SK-N-SH (cell line): ENCODE measurements at regions not wholly inside any gene's neighbourhood (a gene's known extent, or its start where the extent isn't known, plus 50 kb on each side); places are given as distances from the start of the nearest gene placed in this dataset.

Experiments used
- CTCF ChIA-PET: fragments of 300-600, 350-600 bp; formaldehyde crosslinking; extraction: SDS; loops from one replicate; lab custom pipeline; 2021; lab: Yijun Ruan, JAX
- POLR2A ChIA-PET: fragments of 350-600 bp; sonication (Branson Sonifier 250); formaldehyde crosslinking; extraction: SDS; loops from one replicate; lab custom pipeline; 2020; ENCODE audit warnings: antibody characterized with exemption, inconsistent platforms; lab: Yijun Ruan, JAX
- DNase-seq: peaks from one replicate; pipeline ENCODE4 v3.0.0; 2012
- H2AFZ ChIP-seq: fragments of 200-600 bp; sonication (generic); 2 replicates; pipeline ENCODE4 v1.8.1; 2016; ENCODE audit warnings: antibody characterized with exemption, mild to moderate bottlenecking, low read depth
- H3F3A ChIP-seq: fragments of 200-600 bp; sonication (generic); replicated peaks from 2 replicates; pipeline ENCODE3; 2016; ENCODE audit warnings: antibody characterized with exemption, mild to moderate bottlenecking; ENCODE audit not compliant: insufficient read depth
- H3K27ac ChIP-seq, 2 experiments: fragments of 200-500 bp in 1 of 2; fragments of 200-600 bp in 1 of 2; sonication (Bioruptor generic) in 1 of 2; sonication (generic), shearing (Covaris generic) in 1 of 2; 2 replicates each; pipeline versions ENCODE4 v1.5.1 to v1.6.1; 2014 to 2016; ENCODE audit warnings: low read depth in 2 of 2, inconsistent platforms in 1 of 2, low read length in 1 of 2, mild to moderate bottlenecking in 1 of 2, mixed read lengths in 1 of 2
- H3K27me3 ChIP-seq: fragments of 200-600 bp; sonication (generic), shearing (Covaris generic); 2 replicates; pipeline ENCODE4 v1.6.1; 2016; ENCODE audit warnings: mixed run types; ENCODE audit not compliant: insufficient read depth
- H3K36me3 ChIP-seq, 2 experiments: fragments of 200-500 bp in 1 of 2; fragments of 200-600 bp in 1 of 2; sonication (Bioruptor generic) in 1 of 2; sonication (generic) in 1 of 2; replicated peaks in 1 of 2; 2 replicates each; pipeline versions ENCODE3 to v1.5.1; 2014 to 2016; ENCODE audit warnings: low read length in 1 of 2, mild to moderate bottlenecking in 1 of 2; ENCODE audit not compliant: insufficient read depth in 2 of 2, control insufficient read depth in 1 of 2
- H3K4me1 ChIP-seq, 2 experiments: fragments of 200-500 bp in 1 of 2; fragments of 200-600 bp in 1 of 2; sonication (Bioruptor generic) in 1 of 2; sonication (generic), shearing (Covaris generic) in 1 of 2; 2 replicates each; pipeline versions ENCODE4 v1.5.1 to v1.6.1; 2014 to 2016; ENCODE audit warnings: low read depth in 1 of 2, low read length in 1 of 2, mixed run types in 1 of 2; ENCODE audit not compliant: insufficient read depth in 2 of 2, control insufficient read depth in 1 of 2
- H3K4me2 ChIP-seq: fragments of 200-600 bp; sonication (generic), shearing (Covaris generic); 2 replicates; pipeline ENCODE4 v1.6.1; 2017; ENCODE audit warnings: mixed run types
- H3K4me3 ChIP-seq, 2 experiments: fragments of 200-500 bp in 1 of 2; fragments of 200-600 bp in 1 of 2; sonication (Bioruptor generic) in 1 of 2; sonication (generic), shearing (Covaris generic) in 1 of 2; 2 replicates each; pipeline versions ENCODE4 v1.5.1 to v1.8.1; 2014 to 2016; ENCODE audit warnings: low read depth in 2 of 2, inconsistent platforms in 1 of 2, low read length in 1 of 2, mild to moderate bottlenecking in 1 of 2, mixed read lengths in 1 of 2, moderate library complexity in 1 of 2
- H3K79me2 ChIP-seq: fragments of 200-600 bp; sonication (generic); 2 replicates; pipeline ENCODE4 v1.8.1; 2017; ENCODE audit warnings: mild to moderate bottlenecking; ENCODE audit not compliant: insufficient read depth
- H3K9ac ChIP-seq: fragments of 200-600 bp; sonication (generic); 2 replicates; pipeline ENCODE4 v1.6.1; 2017; ENCODE audit warnings: mixed run types
- H3K9me2 ChIP-seq: fragments of 200-600 bp; sonication (generic); 2 replicates; pipeline ENCODE4 v1.6.1; 2017; ENCODE audit warnings: mixed run types
- H3K9me3 ChIP-seq: fragments of 200-600 bp; sonication (generic); 2 replicates; pipeline ENCODE4 v1.6.1; 2017; ENCODE audit warnings: mixed run types, mild to moderate bottlenecking, moderate library complexity
- H4K20me1 ChIP-seq: fragments of 200-600 bp; sonication (generic); 2 replicates; pipeline ENCODE4 v1.6.1; 2017; ENCODE audit warnings: mild to moderate bottlenecking, mixed run types; ENCODE audit not compliant: insufficient read depth
- CHD2 ChIP-seq: fragments of 150-350 bp; IDR thresholded peaks from 2 replicates; pipeline ENCODE4 v1.6.1; 2018; ENCODE audit warnings: low read length; ENCODE audit not compliant: partially characterized antibody
- FOSL2 ChIP-seq: IDR thresholded peaks from 2 replicates; pipeline ENCODE4 v1.4.0; 2012; ENCODE audit warnings: low read depth, mild to moderate bottlenecking, moderate library complexity, borderline replicate concordance
- GABPA ChIP-seq: IDR thresholded peaks from 2 replicates; pipeline ENCODE4 v1.4.0; 2012; ENCODE audit warnings: low read depth, mild to moderate bottlenecking
- GATA2 ChIP-seq: sonication (generic); formaldehyde crosslinking; IDR thresholded peaks from 2 replicates; pipeline ENCODE4 v1.5.0; 2020; ENCODE audit warnings: mild to moderate bottlenecking, missing genetic modification reagents
- MAX ChIP-seq: IDR thresholded peaks from 2 replicates; pipeline ENCODE4 v1.4.0; 2012; ENCODE audit warnings: low read depth
- MEF2A ChIP-seq: IDR thresholded peaks from 2 replicates; pipeline ENCODE4 v1.4.0; 2012; ENCODE audit warnings: low read depth, borderline replicate concordance
- NFIC ChIP-seq: IDR thresholded peaks from 2 replicates; pipeline ENCODE4 v1.4.0; 2012; ENCODE audit warnings: borderline replicate concordance
- PBX3 ChIP-seq: IDR thresholded peaks from 2 replicates; pipeline ENCODE4; 2012
- POLR2AphosphoS5 ChIP-seq: IDR thresholded peaks from 2 replicates; pipeline ENCODE4 v1.6.1; 2012; ENCODE audit warnings: low read depth, low read length
- RCOR1 ChIP-seq: fragments of 150-350 bp; IDR thresholded peaks from 2 replicates; pipeline ENCODE4 v1.6.1; 2017; ENCODE audit warnings: antibody characterized with exemption, low read length
- REST ChIP-seq: IDR thresholded peaks from 2 replicates; pipeline ENCODE4 v1.6.1; 2012; ENCODE audit warnings: mild to moderate bottlenecking, low read depth, low read length, moderate library complexity
- RFX5 ChIP-seq: IDR thresholded peaks from 2 replicates; pipeline ENCODE4 v1.6.1; 2012; ENCODE audit warnings: mild to moderate bottlenecking, improper control_type of control experiment, low read length
- SMC3 ChIP-seq: IDR thresholded peaks from 2 replicates; pipeline ENCODE4 v1.6.1; 2012; ENCODE audit warnings: low read depth, low read length, improper control_type of control experiment
- TAF1 ChIP-seq: IDR thresholded peaks from 2 replicates; pipeline ENCODE4 v1.6.1; 2012; ENCODE audit warnings: low read depth, mild to moderate bottlenecking, low read length, moderate library complexity, borderline replicate concordance
- TCF12 ChIP-seq: IDR thresholded peaks from 2 replicates; pipeline ENCODE4 v1.4.0; 2012
- TEAD4 ChIP-seq: IDR thresholded peaks from 2 replicates; pipeline ENCODE4 v1.4.0; 2012; ENCODE audit warnings: mild to moderate bottlenecking, borderline replicate concordance; ENCODE audit not compliant: insufficient read depth
- YY1 ChIP-seq: IDR thresholded peaks from 2 replicates; pipeline ENCODE4 v1.4.0; 2012; ENCODE audit warnings: low read depth, mild to moderate bottlenecking
- WGBS: methylation state at CpG from one replicate; pipeline ENCODE4 v1.1.6; 2017; ENCODE audit warnings: low lambda C conversion rate; 5-methylcytosine and 5-hydroxymethylcytosine counted together
- TF ChIP-seq, protein P1 (sequence below): fragments of 150-350 bp; IDR thresholded peaks from 2 replicates; pipeline ENCODE4 v1.6.1; 2017; ENCODE audit warnings: antibody characterized with exemption, low read length, low read depth, borderline replicate concordance
- TF ChIP-seq, protein P2 (sequence below): IDR thresholded peaks from 2 replicates; pipeline ENCODE4 v1.4.0; 2012; ENCODE audit warnings: low read depth, borderline replicate concordance

- POLR2A ChIA-PET: no interaction called here
- Histone ChIP-seq H3K4me3 (no peak overlapping the region), H3K36me3 (no peaks in the 10 kb centered on the region), H3K9me2 (no peaks in the 10 kb centered on the region), H3K9me3 (no peaks in the 10 kb centered on the region), H2AFZ (no peak overlapping the region), H4K20me1 (no peaks in the 10 kb centered on the region), H3K27ac (no peak overlapping the region), H3F3A (no peaks in the 10 kb centered on the region), H3K79me2 (no peaks in the 10 kb centered on the region), H3K4me2 (no peak overlapping the region)
- CTCF ChIA-PET: interaction anchor here (2.4 to 4.0 kb wide), 3 partner anchors 12 to 52 kb away, joined by 6 to 26 read pairs (median 14); no protein-coding TSS in a partner anchor
- 70% methylated on average over 6 of the region's 6 CpGs for WGBS
- TF ChIP-seq MAX (no peak), MEF2A (no peak), TAF1 (no peak), CHD2 (no peak), REST (no peak), POLR2AphosphoS5 (no peak), NFIC (no peak)
- TF ChIP-seq, all 33 proteins: peak for 0
- DNase-seq: no peak
- Histone ChIP-seq H3K27me3 (peaks cover 11% of the 10 kb centered on the region; the same call in 1 of the 2 replicates), H3K9ac (no peak overlapping the region), H3K4me1 (peaks cover 3 to 9% of the 10 kb centered on the region in 2 experiments; a peak in 2 of 4 replicates)
These were observed 66.1 kb downstream of the TSPAN17 start for GRCh38 chr5:176713409-176713808.

GRCh38 chr5:176714067-176714466, 66.8 kb downstream of the TSPAN17 start:
- no peak overlapping the region for H3K4me3 ChIP-seq
- no peaks in the 10 kb centered on the region for H3K9me3 ChIP-seq
- H3K9me2 ChIP-seq: no peaks in the 10 kb centered on the region
- H3K36me3 ChIP-seq: no peaks in the 10 kb centered on the region
- peaks cover 10% of the 10 kb centered on the region for H3K27me3 ChIP-seq
- H3K27ac ChIP-seq: no peak overlapping the region
- no peak overlapping the region for H3K4me2 ChIP-seq
- ChIA-PET POLR2A (no interaction called here), CTCF (interaction anchor here (1.0 to 3.6 kb wide), 3 partner anchors 14 to 98 kb away, joined by 3 to 14 read pairs (median 6); no protein-coding TSS in a partner anchor)
- H3K4me1 ChIP-seq: peaks cover 5 to 9% of the 10 kb centered on the region in 2 experiments; a peak in 2 of 4 replicates
- WGBS: 59% methylated on average over 4 of the region's 4 CpGs
- DNase-seq: no peak
- no peak overlapping the region for H2AFZ ChIP-seq
- H3F3A ChIP-seq: no peaks in the 10 kb centered on the region
- H3K9ac ChIP-seq: no peak overlapping the region
- H3K79me2 ChIP-seq: no peaks in the 10 kb centered on the region
- no peaks in the 10 kb centered on the region for H4K20me1 ChIP-seq
- TF ChIP-seq SMC3 (no peak), PBX3 (no peak), MAX (no peak), YY1 (no peak), NFIC (no peak), POLR2AphosphoS5 (no peak), TCF12 (no peak), TEAD4 (no peak), RCOR1 (no peak), MEF2A (no peak), GABPA (no peak), GATA2 (CRISPR knock-in tag) (no peak), RFX5 (no peak), FOSL2 (no peak)
- TF ChIP-seq, protein P1, sequence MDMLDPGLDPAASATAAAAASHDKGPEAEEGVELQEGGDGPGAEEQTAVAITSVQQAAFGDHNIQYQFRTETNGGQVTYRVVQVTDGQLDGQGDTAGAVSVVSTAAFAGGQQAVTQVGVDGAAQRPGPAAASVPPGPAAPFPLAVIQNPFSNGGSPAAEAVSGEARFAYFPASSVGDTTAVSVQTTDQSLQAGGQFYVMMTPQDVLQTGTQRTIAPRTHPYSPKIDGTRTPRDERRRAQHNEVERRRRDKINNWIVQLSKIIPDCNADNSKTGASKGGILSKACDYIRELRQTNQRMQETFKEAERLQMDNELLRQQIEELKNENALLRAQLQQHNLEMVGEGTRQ: no peak
- TF ChIP-seq, protein P2, sequence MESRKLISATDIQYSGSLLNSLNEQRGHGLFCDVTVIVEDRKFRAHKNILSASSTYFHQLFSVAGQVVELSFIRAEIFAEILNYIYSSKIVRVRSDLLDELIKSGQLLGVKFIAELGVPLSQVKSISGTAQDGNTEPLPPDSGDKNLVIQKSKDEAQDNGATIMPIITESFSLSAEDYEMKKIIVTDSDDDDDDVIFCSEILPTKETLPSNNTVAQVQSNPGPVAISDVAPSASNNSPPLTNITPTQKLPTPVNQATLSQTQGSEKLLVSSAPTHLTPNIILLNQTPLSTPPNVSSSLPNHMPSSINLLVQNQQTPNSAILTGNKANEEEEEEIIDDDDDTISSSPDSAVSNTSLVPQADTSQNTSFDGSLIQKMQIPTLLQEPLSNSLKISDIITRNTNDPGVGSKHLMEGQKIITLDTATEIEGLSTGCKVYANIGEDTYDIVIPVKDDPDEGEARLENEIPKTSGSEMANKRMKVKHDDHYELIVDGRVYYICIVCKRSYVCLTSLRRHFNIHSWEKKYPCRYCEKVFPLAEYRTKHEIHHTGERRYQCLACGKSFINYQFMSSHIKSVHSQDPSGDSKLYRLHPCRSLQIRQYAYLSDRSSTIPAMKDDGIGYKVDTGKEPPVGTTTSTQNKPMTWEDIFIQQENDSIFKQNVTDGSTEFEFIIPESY: no peak
